T follicular helper cell (primary cell): ENCODE measurements at regions not wholly inside any gene's neighbourhood (a gene's known extent, or its start where the extent isn't known, plus 50 kb on each side); places are given as distances from the start of the nearest gene placed in this dataset.

Experiments used
- DNase-seq: peaks from one replicate; pipeline ENCODE4 v3.0.0-alpha.2; 2020; ENCODE audit warnings: low read depth

DNA sequence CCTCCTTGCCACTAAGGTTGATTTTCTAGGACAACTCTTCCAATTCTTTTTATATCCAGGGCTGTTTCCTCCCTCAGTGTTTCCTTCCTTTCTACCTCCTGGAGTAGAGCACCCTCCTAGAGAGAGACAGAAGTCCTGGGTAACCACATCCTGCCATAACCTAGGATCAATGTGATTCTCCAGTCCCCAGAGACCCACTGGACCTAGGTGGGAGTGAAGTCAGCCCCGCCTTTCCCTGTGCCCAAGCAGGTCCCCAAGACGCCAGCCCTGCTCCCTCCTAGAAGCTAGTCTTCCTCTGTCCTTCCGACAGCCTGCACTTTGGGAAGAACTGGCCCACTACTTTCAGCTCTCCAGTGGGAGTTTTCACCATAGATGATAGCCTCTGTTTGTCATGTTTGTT, 166.8 kb upstream of the PLEKHG7 start:
- no peak for DNase-seq

DNA sequence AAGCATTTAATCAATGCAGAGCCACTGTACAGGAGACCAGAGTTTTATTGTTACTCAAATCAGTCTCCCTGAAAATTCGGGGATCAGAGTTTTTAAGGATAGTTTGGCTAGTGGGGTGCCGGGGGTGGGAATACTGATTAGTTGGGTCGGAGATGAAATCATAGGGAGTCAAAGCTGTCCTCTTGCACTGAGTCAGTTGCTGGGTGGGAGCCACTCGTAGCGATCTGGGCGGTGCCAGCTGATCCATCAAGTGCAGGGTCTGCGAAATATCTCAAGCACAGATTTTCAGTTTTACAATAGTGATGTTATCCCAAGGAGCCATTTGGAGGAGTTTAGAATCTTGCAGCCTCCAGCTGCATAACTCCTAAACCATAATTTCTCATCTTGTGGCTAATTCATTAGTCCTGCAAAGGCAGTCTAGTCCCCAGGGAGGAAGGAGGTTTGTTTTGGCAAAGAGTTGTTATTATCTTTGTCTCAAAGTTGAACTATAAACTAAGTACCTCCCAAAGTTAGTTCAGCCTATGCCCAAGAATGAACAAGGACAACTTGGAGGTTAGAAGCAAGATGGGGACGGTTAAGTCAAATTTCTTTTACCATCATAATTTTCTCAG, 169.4 kb upstream of the PLEKHG7 start:
- DNase-seq = no peak

DNA sequence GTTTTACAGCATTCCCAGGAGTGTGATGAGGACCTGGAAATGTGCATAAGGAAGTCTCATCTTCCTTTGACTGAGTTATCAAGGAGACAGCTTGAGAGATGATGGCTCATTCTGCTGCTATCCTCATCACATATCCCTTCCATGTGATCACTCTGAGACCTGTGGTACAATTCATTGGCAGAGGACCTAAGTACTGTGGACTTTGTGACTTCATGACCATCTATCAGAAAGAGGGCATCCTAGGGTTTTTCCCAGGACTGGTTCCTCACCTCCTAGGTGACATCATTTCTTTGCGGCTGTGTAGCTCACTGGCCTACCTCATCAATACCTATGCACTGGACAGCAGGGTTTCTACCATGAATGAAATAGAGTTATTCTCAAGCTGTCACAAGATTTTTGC, 172.1 kb upstream of the PLEKHG7 start:
- no peak for DNase-seq

DNA sequence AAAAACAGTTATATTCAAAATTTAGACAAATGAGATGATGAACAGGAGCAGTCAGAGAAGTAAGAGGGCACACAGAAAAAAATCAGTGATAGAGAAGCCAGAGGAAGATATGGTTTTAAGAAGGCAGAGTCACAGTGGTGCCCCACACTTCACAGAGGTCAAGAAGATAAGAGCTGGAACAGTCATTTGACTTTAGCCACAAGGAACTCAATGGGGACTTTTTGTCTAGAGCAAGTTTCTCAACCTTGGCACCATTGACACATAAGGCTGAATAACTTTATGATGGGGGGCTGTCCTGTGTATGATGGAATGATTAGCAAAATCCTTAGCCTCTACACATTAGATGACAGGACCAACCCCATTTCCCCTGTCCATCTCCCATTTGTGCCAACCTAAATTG, 172.8 kb upstream of the PLEKHG7 start:
- no peak for DNase-seq

DNA sequence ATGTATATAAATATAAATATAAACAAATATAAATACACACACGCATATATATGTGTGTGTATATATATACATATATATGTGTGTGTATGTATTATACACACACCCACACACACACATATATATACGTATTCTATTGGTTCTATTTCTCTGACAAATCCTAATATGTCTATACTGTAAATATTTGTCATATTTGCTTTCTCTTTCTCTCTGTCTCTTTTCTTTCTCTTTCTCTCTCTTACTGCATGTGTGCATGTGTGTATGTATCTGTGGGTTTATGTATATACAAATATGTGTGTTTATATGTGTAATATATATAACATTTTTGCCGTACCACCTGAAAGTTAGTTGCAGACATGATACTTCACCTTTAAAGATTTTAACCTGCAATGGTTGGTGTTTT, 174.2 kb upstream of the PLEKHG7 start:
- no peak for DNase-seq

DNA sequence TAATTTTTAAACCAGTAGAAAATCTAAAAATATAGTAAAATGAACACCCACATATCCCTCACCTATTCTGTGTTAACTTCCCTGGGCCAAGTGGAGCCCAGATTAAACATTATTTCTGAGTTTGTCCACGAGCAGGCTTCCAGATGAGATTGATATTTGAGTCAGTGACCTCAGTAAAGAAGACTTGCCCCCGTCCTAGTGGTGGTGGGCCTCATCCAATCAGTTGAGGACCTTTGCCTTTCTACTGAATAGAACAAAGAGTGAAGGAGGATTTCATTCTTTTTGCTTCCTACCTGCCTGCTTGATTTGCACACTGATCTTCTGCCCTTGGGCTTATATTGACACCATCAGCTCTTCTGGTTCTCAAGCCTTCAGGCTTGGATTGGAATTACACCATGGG, 174.7 kb upstream of the PLEKHG7 start:
- no peak for DNase-seq

DNA sequence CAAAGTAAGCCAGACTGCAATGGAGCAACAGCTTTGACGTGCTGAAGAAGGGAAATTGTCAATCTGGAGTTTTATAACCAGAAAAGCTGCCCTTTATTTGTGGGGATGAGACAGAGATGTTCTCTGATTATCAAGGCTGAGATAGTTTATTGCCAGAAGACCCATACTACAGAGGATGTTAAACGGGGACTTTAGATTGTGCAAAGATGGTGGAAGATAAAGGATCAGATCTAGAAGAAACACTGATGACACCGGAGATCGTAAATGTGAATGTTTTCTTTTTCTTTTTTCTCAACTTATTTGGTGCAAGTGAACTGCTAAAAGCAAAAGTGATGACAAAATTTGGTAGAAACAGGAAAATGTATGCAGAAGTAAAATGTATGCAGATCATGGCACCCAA, 178.3 kb upstream of the PLEKHG7 start:
- DNase-seq = no peak

DNA sequence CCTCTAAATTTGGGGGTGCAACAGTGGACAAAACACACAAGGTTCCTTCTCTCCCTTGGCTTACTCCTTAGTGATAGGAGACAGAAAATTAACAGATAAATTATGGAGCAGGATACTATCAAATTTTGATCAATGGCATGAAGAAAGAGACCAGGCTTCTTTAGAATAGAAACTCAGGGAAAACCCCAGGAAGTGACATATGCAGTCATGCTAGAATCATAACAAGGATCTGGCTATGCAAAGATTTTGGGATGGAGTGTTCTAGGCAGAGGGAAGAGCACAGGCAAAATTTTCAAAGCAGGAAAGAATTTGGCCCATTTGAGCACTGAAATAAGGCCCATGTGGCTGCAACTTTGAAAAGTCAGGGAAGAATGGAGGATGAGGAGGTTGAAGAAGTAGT, 182.3 kb upstream of the PLEKHG7 start:
- no peak for DNase-seq

DNA sequence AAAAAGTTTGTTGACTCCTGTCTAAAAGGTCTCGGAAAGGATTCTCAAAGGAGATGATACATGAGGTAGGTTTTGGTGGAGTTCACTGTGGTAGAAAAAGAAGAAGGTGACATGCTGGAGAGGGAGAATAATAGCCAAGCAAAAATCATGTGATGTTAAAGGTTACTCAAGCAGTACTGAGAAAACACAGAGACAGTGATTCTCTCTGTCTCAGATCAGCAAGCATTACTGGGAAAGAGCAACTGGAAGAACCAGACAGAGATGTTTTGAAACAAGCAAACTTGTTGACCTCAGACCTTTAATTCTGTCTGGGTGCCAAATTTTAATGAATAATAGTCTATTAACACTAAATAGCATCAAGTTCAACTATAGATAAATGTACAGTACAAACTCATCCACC, 183.5 kb upstream of the PLEKHG7 start:
- DNase-seq = no peak

DNA sequence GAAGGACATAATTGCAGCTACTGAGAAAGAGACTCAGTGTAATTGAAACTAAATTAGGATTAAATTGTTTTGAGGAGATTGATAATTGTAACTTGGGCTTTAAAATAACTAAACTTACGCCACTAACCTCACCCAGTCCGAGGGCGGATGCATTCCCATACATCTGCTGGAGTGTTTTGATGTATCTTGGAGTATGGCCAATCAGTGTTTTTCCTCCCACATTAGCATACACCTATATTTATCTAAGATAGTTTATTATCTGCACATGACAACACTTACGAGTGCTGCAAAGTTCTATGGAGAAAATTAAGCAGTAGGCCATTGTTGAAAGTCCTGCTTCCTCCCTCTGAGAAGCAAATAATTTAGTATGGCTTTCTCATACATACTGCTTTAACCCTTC, 184.7 kb upstream of the PLEKHG7 start:
- no peak for DNase-seq

DNA sequence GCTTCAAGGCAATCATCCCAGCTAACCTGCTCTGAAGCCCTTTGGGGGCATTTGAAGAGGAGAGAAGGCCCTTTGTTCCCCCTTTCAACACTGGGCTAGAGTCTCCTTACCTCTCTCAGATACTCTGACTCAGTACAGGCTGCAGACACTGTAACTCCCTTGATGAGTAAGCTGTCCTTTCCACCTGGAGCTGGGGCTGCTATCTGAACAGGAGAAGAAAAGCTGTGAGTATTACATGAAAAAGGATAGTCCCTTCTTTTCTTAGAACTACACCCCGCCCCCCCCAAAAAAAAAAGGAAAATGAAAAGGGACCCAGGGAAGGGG, 186.6 kb upstream of the PLEKHG7 start:
- DNase-seq = no peak

DNA sequence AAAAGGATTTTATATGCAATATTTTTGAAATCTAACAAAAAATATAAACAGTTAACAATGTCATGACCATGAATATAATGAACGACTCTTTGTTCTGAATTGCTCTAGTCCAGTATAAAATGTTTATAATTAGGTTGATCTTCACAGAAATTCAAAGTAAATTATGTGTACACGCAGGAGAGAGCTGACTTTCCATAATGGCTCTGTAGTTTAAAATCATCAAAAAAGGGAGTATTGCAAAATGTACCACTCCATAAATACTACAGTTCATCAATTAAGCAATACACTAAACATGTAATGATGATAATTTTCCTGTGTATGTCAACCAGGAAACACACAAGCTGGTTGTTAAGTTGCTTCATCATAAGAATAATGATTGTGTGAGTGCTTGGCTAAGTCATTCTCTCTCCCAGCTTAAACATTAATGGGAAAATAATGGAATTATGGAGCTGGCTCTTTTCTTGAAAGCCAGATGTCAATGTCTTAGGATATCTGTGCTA, 189.5 kb upstream of the PLEKHG7 start:
- DNase-seq = no peak

DNA sequence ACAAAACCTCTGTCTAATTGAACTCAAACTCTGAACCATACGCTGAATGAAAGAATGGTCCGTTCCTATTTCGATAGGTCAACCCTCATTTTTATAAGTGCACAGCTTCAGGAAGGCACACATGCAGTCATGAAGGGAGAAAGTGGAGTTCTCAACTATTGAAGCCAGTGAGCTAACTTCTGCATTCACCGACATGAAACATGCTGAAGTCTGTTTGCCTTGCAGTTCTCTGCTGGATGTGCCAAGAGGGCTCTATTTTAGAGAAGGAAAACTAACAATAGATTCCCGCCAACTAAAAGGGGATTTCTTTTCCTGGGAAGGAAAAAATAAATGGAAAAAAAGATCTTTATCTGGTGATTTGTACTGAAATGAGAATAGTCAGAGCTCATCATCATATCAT, 191.0 kb upstream of the PLEKHG7 start:
- no peak for DNase-seq

DNA sequence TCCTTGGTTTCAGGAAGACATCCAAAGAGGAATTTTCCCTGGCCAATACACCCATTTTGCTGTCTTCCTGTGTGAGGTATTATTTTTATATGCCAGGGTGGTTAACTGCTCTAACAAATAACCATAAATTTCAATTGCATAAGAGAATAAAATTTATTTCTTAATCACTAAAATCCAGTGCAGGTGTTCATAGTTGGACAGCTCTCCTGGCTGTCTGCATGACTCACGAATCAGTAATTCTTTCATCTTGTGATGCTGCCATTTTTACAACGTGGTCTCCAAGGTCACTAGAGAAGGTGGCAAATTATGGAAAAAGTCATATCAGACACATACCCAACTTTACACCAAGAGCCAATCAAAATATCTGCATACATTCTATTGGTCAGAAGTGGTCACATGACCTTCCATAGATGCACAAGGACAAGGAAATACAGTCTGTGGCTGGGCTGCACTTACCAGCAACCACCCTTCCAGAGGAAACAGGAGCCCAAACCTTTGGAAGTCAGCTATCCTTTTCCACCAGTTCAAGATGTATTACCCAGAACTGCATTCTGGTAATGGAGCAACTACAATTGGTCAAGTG, 193.5 kb upstream of the PLEKHG7 start:
- DNase-seq = no peak

DNA sequence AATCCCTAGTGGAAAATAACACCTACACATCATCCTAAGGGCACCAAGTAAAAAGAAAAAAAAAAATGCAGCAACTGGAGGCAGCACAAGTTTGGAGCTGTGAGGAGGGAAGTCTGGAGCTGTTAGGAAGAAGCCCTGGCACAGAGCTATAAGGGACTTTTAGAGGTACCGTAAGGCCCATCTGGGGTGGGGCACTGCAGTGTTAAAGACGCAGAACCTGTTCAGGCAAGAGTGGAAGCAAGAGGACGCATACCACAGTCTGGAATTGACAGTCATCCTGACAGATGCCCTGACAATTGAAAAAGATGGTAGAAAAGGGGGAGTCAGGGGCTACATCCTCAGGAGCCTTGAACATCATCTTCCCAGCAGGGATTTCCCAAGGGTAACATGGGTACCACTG, 195.9 kb upstream of the PLEKHG7 start:
- DNase-seq = no peak

DNA sequence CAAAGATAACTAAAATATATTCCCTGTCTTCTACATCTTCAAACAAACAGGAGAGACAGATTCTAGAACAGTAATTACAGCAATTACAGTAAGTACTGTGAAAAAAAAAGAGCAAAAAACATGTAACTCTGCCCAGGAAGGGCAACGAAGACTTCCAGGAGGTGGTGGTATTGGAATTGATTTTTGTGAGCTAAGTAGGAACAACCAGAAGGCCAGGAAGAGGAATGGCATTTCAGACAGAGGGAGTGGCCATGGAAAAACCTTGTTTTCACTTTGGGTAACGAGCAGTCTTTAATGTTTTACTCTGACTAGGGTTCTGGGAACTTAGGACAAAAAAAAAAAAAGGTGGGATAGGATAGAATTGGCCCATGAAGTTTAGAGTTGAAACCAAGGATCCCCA, 196.3 kb upstream of the PLEKHG7 start:
- DNase-seq = no peak

DNA sequence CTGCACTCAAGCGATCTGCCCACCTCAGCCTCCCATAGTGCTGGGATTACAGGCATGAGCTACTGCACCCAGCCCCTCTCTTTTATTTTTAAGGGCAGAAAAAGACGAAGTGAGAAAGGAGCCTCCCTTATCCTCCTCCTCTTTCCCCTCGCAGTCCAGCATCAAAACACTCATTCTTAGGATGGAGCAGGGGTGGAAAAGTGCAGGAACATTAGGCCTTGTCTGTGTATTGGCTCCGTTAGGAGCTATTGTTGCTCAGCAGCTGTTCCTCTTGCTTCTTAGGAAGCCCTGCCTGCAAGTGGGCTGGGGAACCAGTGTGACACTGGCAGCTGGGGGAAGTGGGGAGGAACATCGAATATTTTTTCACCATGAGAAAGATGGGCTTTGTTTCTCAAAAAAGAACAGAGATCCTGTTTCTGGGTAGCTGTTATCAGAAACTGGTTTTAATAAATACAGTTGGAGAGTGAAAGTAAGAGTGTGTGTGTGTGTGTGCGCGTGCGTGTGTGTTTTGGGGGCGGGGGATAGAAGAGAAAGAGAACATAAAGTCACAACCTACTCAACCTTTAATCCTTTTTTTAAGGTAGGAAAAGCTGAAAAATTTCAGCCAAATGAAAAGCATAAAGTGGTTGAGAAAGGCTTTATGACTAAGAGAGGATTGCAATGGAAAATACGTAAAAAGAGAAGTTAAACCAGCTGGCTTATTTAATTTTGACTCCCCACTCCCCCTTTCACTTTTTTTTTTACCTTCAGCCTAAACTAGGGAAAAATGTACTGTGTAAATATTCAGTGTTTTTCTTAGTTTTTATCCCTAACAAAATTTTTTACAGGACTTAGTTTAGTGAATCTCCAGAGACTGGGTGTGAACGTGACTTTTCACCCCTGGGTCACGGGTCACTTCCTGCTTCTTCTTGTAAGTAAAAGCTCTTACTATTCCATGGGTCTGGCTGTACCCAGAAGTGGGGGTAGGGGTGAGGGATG, 197.2 kb upstream of the PLEKHG7 start:
- peak; percentile 5 for DNase-seq

DNA sequence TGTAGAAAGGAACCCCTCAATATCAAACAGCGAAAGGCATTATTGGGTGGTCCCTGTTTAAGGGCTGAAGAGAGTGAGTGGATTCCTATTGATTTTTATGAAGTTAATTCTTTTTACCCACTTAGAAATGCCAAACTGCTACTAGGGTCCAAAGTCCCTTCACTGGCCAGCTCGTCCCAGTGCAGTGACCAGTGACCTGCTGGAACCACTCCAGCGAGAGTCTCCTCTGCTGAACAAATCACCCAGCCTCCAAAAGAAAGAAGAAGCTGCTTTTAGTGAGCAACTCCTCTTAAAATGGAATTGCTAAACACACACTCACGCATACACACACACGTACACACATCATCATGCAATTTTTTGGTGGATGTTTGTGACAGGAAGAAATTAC, 198.2 kb upstream of the PLEKHG7 start:
- no peak for DNase-seq

DNA sequence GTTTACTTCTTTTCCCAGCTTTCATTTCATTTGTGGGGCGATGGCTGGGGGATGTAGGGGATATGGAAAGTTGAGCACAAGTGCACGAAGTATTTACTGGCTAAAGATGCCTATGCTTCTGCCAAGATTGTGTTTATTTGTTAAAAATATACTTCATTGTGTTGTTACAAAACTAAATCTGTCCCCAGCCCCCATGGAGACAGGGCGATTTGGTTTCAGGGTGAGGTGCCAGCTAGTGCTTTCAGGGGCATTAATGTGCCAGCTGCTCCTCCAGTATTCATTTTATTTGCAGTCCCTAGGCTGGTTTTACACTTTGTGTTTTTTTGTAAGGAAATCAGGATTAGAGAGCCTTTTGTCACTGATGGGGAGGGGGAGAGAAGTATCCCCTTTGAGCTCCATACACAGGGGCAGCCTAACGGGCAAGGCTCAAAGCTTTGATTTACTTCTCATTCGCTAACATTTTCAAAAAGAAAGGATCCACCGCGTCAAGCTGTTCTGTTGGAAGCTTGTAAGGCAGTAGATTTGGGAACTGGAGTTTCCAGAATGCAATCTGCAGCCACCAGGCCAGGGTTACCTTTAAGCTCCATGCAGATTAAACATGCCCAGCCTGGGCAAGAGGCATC, 198.7 kb upstream of the PLEKHG7 start:
- DNase-seq = no peak

DNA sequence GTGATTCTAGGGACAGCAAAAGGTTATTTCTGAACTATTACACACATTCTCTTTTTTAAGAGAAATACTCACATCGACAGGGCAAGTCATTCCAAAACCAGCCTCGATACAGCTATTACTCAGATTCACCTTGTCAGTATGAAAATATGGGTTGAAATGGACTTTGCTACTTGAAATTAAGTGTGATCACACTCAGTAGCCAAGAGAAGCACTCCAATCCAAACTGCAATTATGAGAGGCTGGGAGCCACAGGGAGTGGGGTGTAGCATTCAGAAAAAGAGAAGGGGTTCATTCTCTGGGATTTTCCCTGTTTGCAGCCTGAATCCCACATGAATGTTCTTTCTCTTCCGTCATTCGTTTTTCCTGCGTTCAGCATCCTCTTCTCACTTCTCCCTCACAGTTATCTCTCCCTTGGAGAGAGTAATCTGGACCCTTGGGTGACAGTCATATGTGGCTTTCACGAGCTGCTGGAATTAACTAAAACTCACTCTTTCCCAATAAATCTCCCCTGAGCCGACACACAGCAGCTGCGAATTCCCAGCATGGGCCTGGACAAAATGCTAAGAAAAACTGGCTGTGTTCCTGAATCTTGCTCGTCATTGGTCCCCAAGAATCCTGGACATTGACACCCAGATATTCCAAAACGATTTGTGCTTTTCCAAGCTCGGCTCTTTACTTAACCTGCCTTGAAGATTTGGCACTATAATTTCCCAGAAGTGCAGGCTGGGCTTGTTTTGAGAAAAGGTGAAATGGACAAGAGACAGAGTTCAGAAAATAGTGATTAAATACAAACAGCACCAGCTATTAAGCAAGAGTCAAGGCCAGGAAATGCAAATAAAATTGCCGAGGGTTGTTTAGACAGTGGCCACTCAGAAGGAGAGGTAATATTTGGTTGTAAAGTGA, 199.5 kb upstream of the PLEKHG7 start:
- DNase-seq = no peak

DNA sequence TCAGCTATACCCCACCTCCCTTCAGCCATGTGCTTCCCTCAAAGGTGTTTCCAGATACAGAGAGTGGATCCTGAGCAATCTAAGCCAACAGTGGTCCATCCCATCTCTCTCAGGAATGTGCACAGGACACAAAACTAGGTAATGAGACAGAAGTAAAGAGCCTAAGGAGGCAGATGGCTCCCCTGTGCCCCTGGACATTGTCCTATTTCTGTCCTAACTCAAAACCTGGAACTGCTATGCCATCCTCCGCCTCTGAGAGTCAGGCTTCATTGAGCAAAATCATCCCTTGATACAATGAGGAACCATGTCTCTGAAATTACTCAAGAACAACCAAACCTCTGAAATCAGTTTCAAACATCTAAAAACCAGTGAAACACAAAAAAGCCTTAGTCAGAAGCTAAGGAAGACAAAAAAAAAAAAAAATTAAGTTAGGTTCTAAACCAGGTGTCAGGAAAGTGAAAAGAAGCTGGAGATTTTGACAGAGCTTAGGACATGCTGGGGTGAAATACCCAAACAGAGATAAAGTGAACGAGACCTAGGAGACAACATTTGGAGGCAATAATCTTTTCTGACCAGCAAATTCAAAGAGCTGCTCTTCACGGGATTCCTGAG, 200.3 kb upstream of the PLEKHG7 start:
- DNase-seq = no peak
